Cardiac muscle cell (in vitro differentiated cells and primary cell): ENCODE measurements at regions not wholly inside any gene's neighbourhood (a gene's known extent, or its start where the extent isn't known, plus 50 kb on each side); places are given as distances from the start of the nearest gene placed in this dataset.

Experiments
- DNase-seq, 2 donors: peaks; one replicate each; pipeline versions ENCODE4 v3.0.0 to v3.0.0-alpha.2; 2010 to 2017; ENCODE audit warnings: low read depth in 1 of 2, low spot score in 1 of 2
- H3K27ac ChIP-seq: fragments of 200-600 bp; sonication (generic); 2 replicates; pipeline ENCODE4 v1.5.1; 2016
- H3K27me3 ChIP-seq: fragments of 200-600 bp; sonication (generic); 2 replicates; pipeline ENCODE4 v1.6.0; 2016; ENCODE audit warnings: control low read depth
- H3K36me3 ChIP-seq: fragments of 200-600 bp; sonication (generic); 2 replicates; pipeline ENCODE4 v1.5.1; 2016; ENCODE audit warnings: control low read depth
- H3K4me1 ChIP-seq: fragments of 200-600 bp; sonication (generic); 2 replicates; pipeline ENCODE4 v1.8.1; 2017; ENCODE audit warnings: low read depth, mild to moderate bottlenecking, mixed run types
- H3K4me3 ChIP-seq: fragments of 200-600 bp; sonication (generic); 2 replicates; pipeline ENCODE4 v1.5.1; 2016; ENCODE audit warnings: mild to moderate bottlenecking
- H3K9me3 ChIP-seq: fragments of 200-600 bp; sonication (generic); 2 replicates; pipeline ENCODE4 v1.5.1; 2017; ENCODE audit warnings: low read depth, mild to moderate bottlenecking, control low read depth
- CTCF ChIP-seq: IDR thresholded peaks from 2 replicates; pipeline ENCODE4 v1.5.1; 2012; ENCODE audit warnings: low read depth, mild to moderate bottlenecking, low read length

GRCh38 chr17:73906896-73907870, 262.9 kb upstream of the SDK2 start:
- Histone ChIP-seq H3K4me1 (no peaks in the 10 kb centered on the region), H3K27ac (no peak overlapping the region), H3K4me3 (no peak overlapping the region), H3K9me3 (no peaks in the 10 kb centered on the region), H3K27me3 (peaks cover 88% of the 10 kb centered on the region), H3K36me3 (no peaks in the 10 kb centered on the region)
- no peak for DNase-seq
- TF ChIP-seq CTCF = no peak

GRCh38 chr17:73909186-73909585, 264.9 kb upstream of the SDK2 start:
- H3K4me3 ChIP-seq = no peak overlapping the region
- H3K9me3 ChIP-seq = no peaks in the 10 kb centered on the region
- no peak for DNase-seq
- no peak overlapping the region for H3K27ac ChIP-seq
- H3K27me3 ChIP-seq = peaks cover 84% of the 10 kb centered on the region
- no peaks in the 10 kb centered on the region for H3K4me1 ChIP-seq
- H3K36me3 ChIP-seq = no peaks in the 10 kb centered on the region
- TF ChIP-seq CTCF = no peak

GRCh38 chr17:73910206-73910605, 266.0 kb upstream of the SDK2 start:
- no peak overlapping the region for H3K27ac ChIP-seq
- H3K9me3 ChIP-seq = no peaks in the 10 kb centered on the region
- H3K4me3 ChIP-seq = no peak overlapping the region
- no peaks in the 10 kb centered on the region for H3K36me3 ChIP-seq
- peaks cover 80% of the 10 kb centered on the region for H3K27me3 ChIP-seq
- DNase-seq = no peak
- no peaks in the 10 kb centered on the region for H3K4me1 ChIP-seq
- no peak for TF ChIP-seq CTCF

GRCh38 chr17:73910821-73911515, 266.7 kb upstream of the SDK2 start:
- no peaks in the 10 kb centered on the region for H3K9me3 ChIP-seq
- H3K36me3 ChIP-seq = no peaks in the 10 kb centered on the region
- H3K4me3 ChIP-seq = no peak overlapping the region
- no peaks in the 10 kb centered on the region for H3K4me1 ChIP-seq
- no peak for DNase-seq
- H3K27me3 ChIP-seq = peaks cover 79% of the 10 kb centered on the region
- no peak overlapping the region for H3K27ac ChIP-seq
- no peak for TF ChIP-seq CTCF

GRCh38 chr17:73911726-73912372, 267.6 kb upstream of the SDK2 start:
- H3K36me3 ChIP-seq = no peaks in the 10 kb centered on the region
- no peak overlapping the region for H3K27ac ChIP-seq
- no peaks in the 10 kb centered on the region for H3K9me3 ChIP-seq
- no peak for DNase-seq
- peaks cover 70% of the 10 kb centered on the region for H3K27me3 ChIP-seq
- no peak for TF ChIP-seq CTCF
- H3K4me1 ChIP-seq = no peaks in the 10 kb centered on the region
- no peak overlapping the region for H3K4me3 ChIP-seq
